Breast epithelium (tissue), 3 donors: ENCODE measurements at regions not wholly inside any gene's neighbourhood (a gene's known extent, or its start where the extent isn't known, plus 50 kb on each side); places are given as distances from the start of the nearest gene placed in this dataset.

Source experiments
- POLR2A ChIP-seq: fragments of 450-650 bp; IDR thresholded peaks from one replicate; pipeline ENCODE4 v1.6.1; 2016; ENCODE audit warnings: antibody characterized with exemption, mild to moderate bottlenecking, moderate library complexity
- TF ChIP-seq, protein P1 (sequence below), 3 donors: fragments of 450-650 bp; IDR thresholded peaks; one replicate each; pipeline ENCODE4 v1.5.1; 2016 to 2017; ENCODE audit warnings: antibody characterized with exemption in 3 of 3, mild to moderate bottlenecking in 3 of 3, moderate library complexity in 3 of 3

GRCh38 chr5:107213025-107213424 is 457.7 kb downstream of the EFNA5 start:
- TF ChIP-seq, protein P1, sequence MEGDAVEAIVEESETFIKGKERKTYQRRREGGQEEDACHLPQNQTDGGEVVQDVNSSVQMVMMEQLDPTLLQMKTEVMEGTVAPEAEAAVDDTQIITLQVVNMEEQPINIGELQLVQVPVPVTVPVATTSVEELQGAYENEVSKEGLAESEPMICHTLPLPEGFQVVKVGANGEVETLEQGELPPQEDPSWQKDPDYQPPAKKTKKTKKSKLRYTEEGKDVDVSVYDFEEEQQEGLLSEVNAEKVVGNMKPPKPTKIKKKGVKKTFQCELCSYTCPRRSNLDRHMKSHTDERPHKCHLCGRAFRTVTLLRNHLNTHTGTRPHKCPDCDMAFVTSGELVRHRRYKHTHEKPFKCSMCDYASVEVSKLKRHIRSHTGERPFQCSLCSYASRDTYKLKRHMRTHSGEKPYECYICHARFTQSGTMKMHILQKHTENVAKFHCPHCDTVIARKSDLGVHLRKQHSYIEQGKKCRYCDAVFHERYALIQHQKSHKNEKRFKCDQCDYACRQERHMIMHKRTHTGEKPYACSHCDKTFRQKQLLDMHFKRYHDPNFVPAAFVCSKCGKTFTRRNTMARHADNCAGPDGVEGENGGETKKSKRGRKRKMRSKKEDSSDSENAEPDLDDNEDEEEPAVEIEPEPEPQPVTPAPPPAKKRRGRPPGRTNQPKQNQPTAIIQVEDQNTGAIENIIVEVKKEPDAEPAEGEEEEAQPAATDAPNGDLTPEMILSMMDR (IDR thresholded peaks at IDR 0.05), result no peak
- TF ChIP-seq POLR2A, result no peak
